GM23338 (cell line): ENCODE measurements at regions not wholly inside any gene's neighbourhood (a gene's known extent, or its start where the extent isn't known, plus 50 kb on each side); places are given as distances from the start of the nearest gene placed in this dataset.

ENCODE experiments used
- ATAC-seq: fragments of 200-7000 bp; cut with Tn5 transposase; 3 replicates; pipeline ENCODE4 v1.9.1; 2020
- DNase-seq: peaks from one replicate; pipeline ENCODE4 v3.0.0-alpha.2; 2015; ENCODE audit warnings: low spot score
- H2AFZ ChIP-seq: fragments of 200-600 bp; sonication (generic); 2 replicates; pipeline ENCODE4 v1.8.0; 2016; ENCODE audit warnings: antibody characterized with exemption, mild to moderate bottlenecking, moderate library complexity
- H3F3A ChIP-seq: fragments of 200-600 bp; sonication (generic); replicated peaks from 2 replicates; pipeline ENCODE4 v1.8.0; 2017; ENCODE audit warnings: antibody characterized with exemption, mixed run types, low read depth
- H3K27ac ChIP-seq: fragments of 200-600 bp; sonication (generic); 2 replicates; pipeline ENCODE4 v1.6.1; 2016; ENCODE audit warnings: low read depth
- H3K27me3 ChIP-seq: fragments of 200-600 bp; sonication (generic); 2 replicates; pipeline ENCODE4 v1.8.0; 2016; ENCODE audit warnings: mild to moderate bottlenecking, mixed run types, moderate library complexity; ENCODE audit not compliant: insufficient read depth
- H3K36me3 ChIP-seq: fragments of 200-600 bp; sonication (generic); 2 replicates; pipeline ENCODE4 v1.8.0; 2016; ENCODE audit warnings: mild to moderate bottlenecking; ENCODE audit not compliant: insufficient read depth
- H3K4me1 ChIP-seq: fragments of 200-600 bp; sonication (generic); 2 replicates; pipeline ENCODE4 v1.8.0; 2016; ENCODE audit warnings: mild to moderate bottlenecking, moderate library complexity; ENCODE audit not compliant: insufficient read depth
- H3K4me2 ChIP-seq: fragments of 200-600 bp; sonication (generic); 2 replicates; pipeline ENCODE4 v1.7.1; 2017; ENCODE audit warnings: mixed run types
- H3K4me3 ChIP-seq: fragments of 200-600 bp; sonication (generic); 2 replicates; pipeline ENCODE4 v1.6.1; 2016; ENCODE audit warnings: mixed run types
- H3K79me2 ChIP-seq: fragments of 200-600 bp; sonication (generic); replicated peaks from 2 replicates; pipeline ENCODE4 v1.8.0; 2017; ENCODE audit warnings: mild to moderate bottlenecking; ENCODE audit not compliant: insufficient read depth
- H3K9me2 ChIP-seq: fragments of 200-600 bp; sonication (generic); 2 replicates; pipeline ENCODE4 v1.8.0; 2017; ENCODE audit not compliant: insufficient read depth
- H4K20me1 ChIP-seq: fragments of 200-600 bp; sonication (generic); replicated peaks from 2 replicates; pipeline ENCODE4 v1.8.0; 2017; ENCODE audit warnings: mild to moderate bottlenecking; ENCODE audit not compliant: insufficient read depth
- H3K27ac Mint-ChIP-seq: 2 replicates; pipeline ENCODE4 v1.8.0; 2020; ENCODE audit warnings: inconsistent platforms, mild to moderate bottlenecking, moderate library complexity, mixed read lengths
- H3K27me3 Mint-ChIP-seq: 3 replicates; pipeline ENCODE4 v1.8.0; 2022; ENCODE audit warnings: low read depth, mild to moderate bottlenecking, moderate library complexity, mixed read lengths, inconsistent platforms; ENCODE audit not compliant: insufficient read depth, poor library complexity
- H3K36me3 Mint-ChIP-seq: 3 replicates; pipeline ENCODE4 v1.8.0; 2021; ENCODE audit warnings: low read depth, mild to moderate bottlenecking, inconsistent platforms, moderate library complexity, mixed read lengths
- H3K4me1 Mint-ChIP-seq: 3 replicates; pipeline ENCODE4 v1.8.0; 2020; ENCODE audit warnings: mild to moderate bottlenecking, inconsistent platforms, mixed read lengths
- H3K4me3 Mint-ChIP-seq: 3 replicates; pipeline ENCODE4 v1.8.0; 2021; ENCODE audit warnings: moderate library complexity, mild to moderate bottlenecking, inconsistent platforms, mixed read lengths
- H3K9me3 Mint-ChIP-seq: 3 replicates; pipeline ENCODE4 v1.8.0; 2020; ENCODE audit warnings: moderate library complexity, mild to moderate bottlenecking, inconsistent platforms, mixed read lengths
- EZH2 ChIP-seq: fragments of 200-600 bp; sonication (generic); IDR thresholded peaks from one replicate; pipeline ENCODE4 v1.8.0; 2017; ENCODE audit warnings: antibody characterized with exemption, mild to moderate bottlenecking, low read depth; ENCODE audit not compliant: unreplicated experiment
- EZH2phosphoT487 ChIP-seq: fragments of 200-600 bp; sonication (generic); IDR thresholded peaks from one replicate; pipeline ENCODE4 v1.8.1; 2018; ENCODE audit warnings: antibody characterized with exemption; ENCODE audit not compliant: unreplicated experiment
- NANOG ChIP-seq: IDR thresholded peaks from 2 replicates; pipeline ENCODE4 v1.6.1; 2016; ENCODE audit warnings: antibody characterized with exemption, borderline replicate concordance
- STAT1 ChIP-seq: IDR thresholded peaks from one replicate; pipeline ENCODE4 v1.6.1; 2016; ENCODE audit warnings: antibody characterized with exemption; ENCODE audit not compliant: unreplicated experiment
- ZNF331 ChIP-seq: fragments of 250-450 bp; sonication (Bioruptor Pico); IDR thresholded peaks from 2 replicates; pipeline ENCODE4 v1.5.0; 2020; ENCODE audit warnings: low read depth, mild to moderate bottlenecking, moderate library complexity
- TF ChIP-seq, protein P1 (sequence below), 2 experiments: fragments of 200-600 bp in 1 of 2; sonication (generic) in 1 of 2; conservative IDR thresholded peaks; 2 replicates each; pipeline versions ENCODE4 v1.5.1 to v1.6.1; 2016 to 2017; ENCODE audit warnings: antibody characterized with exemption in 2 of 2, low read depth in 2 of 2, mild to moderate bottlenecking in 2 of 2, moderate library complexity in 1 of 2
- TF ChIP-seq, protein P2 (sequence below): IDR thresholded peaks from 2 replicates; pipeline ENCODE4 v1.6.1; 2016; ENCODE audit warnings: antibody characterized with exemption
- TF ChIP-seq, protein P3 (sequence below): IDR thresholded peaks from one replicate; pipeline ENCODE4 v1.6.1; 2018; ENCODE audit warnings: antibody characterized with exemption; ENCODE audit not compliant: unreplicated experiment

DNA sequence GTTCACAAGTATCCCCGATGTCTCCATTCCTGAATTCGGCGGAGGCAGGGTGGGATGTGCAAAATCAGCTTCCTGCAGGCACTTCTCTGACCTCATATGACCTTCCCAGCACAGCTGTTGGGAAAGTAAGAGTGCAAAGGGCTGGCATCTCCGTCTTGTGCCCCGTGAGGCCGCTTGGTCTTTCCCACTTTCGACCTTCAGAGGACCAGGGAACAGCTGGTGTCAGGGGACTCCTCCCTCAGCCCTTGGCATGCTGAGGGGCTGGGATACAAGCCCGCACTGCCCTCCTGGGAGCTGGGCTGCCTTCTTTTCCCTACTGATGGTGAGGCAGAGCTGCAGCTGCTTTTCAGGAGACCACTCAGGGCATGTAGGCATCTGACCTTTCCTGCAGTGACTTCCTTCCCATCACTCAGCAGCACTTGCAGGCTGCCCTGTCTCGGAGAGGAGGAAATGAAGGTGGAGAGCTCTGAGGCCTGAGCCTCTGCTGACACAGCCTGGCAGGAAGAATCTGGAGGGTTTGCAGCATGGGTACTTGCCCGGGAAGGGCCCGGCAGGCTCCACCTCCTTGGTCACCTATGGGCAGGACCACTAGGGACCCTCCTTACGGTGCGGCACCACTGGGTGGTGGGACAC lies 277.2 kb upstream of the HS6ST1 start:
- no peak overlapping the region for H3K27ac ChIP-seq
- no peaks in the 10 kb centered on the region for H3K4me1 ChIP-seq
- no peak for ATAC-seq
- TF ChIP-seq NANOG = no peak
- no peak for TF ChIP-seq EZH2
- no peak for TF ChIP-seq STAT1
- no peaks in the 10 kb centered on the region for H3K36me3 ChIP-seq
- no peak overlapping the region for H3K4me3 ChIP-seq
- H3K27me3 Mint-ChIP-seq = no peaks in the 10 kb centered on the region
- H3K36me3 Mint-ChIP-seq = no peaks in the 10 kb centered on the region
- no peaks in the 10 kb centered on the region for H4K20me1 ChIP-seq
- no peak overlapping the region for H3K27ac Mint-ChIP-seq
- no peak overlapping the region for H3K4me2 ChIP-seq
- H3K4me3 Mint-ChIP-seq = no peak overlapping the region
- no peaks in the 10 kb centered on the region for H3K9me3 Mint-ChIP-seq
- peaks cover 7% of the 10 kb centered on the region; the same call in 1 of the 2 replicates for H3K9me2 ChIP-seq
- no peak overlapping the region for H2AFZ ChIP-seq
- peaks cover 9% of the 10 kb centered on the region; the same call in 2 of the 3 replicates for H3K4me1 Mint-ChIP-seq
- no peaks in the 10 kb centered on the region for H3K79me2 ChIP-seq
- no peak for DNase-seq
- H3F3A ChIP-seq = no peaks in the 10 kb centered on the region
- no peaks in the 10 kb centered on the region for H3K27me3 ChIP-seq

DNA sequence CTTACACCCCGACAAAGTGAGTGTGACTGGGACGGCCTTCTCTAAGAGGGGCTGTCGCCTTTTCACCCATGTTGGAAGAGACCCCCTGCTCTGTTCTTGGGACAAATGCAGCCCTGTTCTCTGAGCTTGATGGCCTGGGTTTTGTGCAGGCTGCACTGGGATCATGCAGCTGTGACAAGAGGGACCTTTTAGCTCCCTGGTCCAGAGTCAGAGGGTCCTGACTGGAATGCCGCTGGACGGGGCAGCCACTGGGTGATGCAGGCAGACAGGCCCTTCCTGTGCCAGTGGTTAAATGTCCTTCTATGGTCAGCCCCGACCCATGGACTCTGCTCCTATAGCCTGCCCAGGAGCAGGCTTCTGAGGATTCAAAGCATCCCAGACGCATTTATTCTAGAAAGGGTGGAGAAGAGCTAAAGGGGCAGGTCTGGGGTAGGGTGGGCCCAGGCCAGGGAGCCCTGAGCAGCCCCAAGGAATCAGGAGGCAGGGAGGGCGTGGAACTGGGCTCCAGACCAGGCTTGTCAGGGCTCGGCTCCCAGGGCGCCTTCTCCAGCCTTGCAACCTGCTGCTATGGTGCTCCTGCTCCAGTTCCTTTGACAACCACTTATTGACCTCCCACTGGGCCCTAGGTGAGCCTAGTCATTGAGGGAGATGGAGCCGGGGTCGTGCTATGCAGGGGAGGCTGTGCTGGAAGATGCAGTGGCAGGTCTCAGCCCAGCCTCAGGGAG lies 277.9 kb upstream of the HS6ST1 start:
- H4K20me1 ChIP-seq = no peaks in the 10 kb centered on the region
- no peaks in the 10 kb centered on the region for H3K4me1 ChIP-seq
- H3K36me3 ChIP-seq = no peaks in the 10 kb centered on the region
- H3K27ac ChIP-seq = no peak overlapping the region
- Mint-ChIP-seq H3K4me3 (no peak overlapping the region), H3K27ac (no peak overlapping the region), H3K4me1 (peaks cover 9% of the 10 kb centered on the region; the same call in 2 of the 3 replicates), H3K27me3 (no peaks in the 10 kb centered on the region), H3K36me3 (no peaks in the 10 kb centered on the region), H3K9me3 (no peaks in the 10 kb centered on the region)
- H3K9me2 ChIP-seq = peaks cover 7% of the 10 kb centered on the region; the same call in 1 of the 2 replicates
- H3K27me3 ChIP-seq = no peaks in the 10 kb centered on the region
- no peak overlapping the region for H3K4me2 ChIP-seq
- H3K79me2 ChIP-seq = no peaks in the 10 kb centered on the region
- ATAC-seq (no peak), DNase-seq (no peak)
- H3K4me3 ChIP-seq = no peak overlapping the region
- no peak overlapping the region for H2AFZ ChIP-seq
- no peaks in the 10 kb centered on the region for H3F3A ChIP-seq
- TF ChIP-seq, protein P1, sequence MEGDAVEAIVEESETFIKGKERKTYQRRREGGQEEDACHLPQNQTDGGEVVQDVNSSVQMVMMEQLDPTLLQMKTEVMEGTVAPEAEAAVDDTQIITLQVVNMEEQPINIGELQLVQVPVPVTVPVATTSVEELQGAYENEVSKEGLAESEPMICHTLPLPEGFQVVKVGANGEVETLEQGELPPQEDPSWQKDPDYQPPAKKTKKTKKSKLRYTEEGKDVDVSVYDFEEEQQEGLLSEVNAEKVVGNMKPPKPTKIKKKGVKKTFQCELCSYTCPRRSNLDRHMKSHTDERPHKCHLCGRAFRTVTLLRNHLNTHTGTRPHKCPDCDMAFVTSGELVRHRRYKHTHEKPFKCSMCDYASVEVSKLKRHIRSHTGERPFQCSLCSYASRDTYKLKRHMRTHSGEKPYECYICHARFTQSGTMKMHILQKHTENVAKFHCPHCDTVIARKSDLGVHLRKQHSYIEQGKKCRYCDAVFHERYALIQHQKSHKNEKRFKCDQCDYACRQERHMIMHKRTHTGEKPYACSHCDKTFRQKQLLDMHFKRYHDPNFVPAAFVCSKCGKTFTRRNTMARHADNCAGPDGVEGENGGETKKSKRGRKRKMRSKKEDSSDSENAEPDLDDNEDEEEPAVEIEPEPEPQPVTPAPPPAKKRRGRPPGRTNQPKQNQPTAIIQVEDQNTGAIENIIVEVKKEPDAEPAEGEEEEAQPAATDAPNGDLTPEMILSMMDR (conservative IDR thresholded peaks at IDR 0.05; ENCODE audit: low read depth in 2 of 2) = no peak
- TF ChIP-seq, protein P2, sequence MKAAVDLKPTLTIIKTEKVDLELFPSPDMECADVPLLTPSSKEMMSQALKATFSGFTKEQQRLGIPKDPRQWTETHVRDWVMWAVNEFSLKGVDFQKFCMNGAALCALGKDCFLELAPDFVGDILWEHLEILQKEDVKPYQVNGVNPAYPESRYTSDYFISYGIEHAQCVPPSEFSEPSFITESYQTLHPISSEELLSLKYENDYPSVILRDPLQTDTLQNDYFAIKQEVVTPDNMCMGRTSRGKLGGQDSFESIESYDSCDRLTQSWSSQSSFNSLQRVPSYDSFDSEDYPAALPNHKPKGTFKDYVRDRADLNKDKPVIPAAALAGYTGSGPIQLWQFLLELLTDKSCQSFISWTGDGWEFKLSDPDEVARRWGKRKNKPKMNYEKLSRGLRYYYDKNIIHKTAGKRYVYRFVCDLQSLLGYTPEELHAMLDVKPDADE = no peak
- TF ChIP-seq EZH2phosphoT487 (no peak), ZNF331 (CRISPR knock-in tag) (no peak)
- TF ChIP-seq, protein P3, sequence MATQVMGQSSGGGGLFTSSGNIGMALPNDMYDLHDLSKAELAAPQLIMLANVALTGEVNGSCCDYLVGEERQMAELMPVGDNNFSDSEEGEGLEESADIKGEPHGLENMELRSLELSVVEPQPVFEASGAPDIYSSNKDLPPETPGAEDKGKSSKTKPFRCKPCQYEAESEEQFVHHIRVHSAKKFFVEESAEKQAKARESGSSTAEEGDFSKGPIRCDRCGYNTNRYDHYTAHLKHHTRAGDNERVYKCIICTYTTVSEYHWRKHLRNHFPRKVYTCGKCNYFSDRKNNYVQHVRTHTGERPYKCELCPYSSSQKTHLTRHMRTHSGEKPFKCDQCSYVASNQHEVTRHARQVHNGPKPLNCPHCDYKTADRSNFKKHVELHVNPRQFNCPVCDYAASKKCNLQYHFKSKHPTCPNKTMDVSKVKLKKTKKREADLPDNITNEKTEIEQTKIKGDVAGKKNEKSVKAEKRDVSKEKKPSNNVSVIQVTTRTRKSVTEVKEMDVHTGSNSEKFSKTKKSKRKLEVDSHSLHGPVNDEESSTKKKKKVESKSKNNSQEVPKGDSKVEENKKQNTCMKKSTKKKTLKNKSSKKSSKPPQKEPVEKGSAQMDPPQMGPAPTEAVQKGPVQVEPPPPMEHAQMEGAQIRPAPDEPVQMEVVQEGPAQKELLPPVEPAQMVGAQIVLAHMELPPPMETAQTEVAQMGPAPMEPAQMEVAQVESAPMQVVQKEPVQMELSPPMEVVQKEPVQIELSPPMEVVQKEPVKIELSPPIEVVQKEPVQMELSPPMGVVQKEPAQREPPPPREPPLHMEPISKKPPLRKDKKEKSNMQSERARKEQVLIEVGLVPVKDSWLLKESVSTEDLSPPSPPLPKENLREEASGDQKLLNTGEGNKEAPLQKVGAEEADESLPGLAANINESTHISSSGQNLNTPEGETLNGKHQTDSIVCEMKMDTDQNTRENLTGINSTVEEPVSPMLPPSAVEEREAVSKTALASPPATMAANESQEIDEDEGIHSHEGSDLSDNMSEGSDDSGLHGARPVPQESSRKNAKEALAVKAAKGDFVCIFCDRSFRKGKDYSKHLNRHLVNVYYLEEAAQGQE = no peak
